ENCODE measurements at regions not wholly inside any gene's neighbourhood (a gene's known extent, or its start where the extent isn't known, plus 50 kb on each side); places are given as distances from the start of the nearest gene placed in this dataset.
"Not testable (repeated sequence)": the region's sequence is repeated elsewhere in the genome, so short reads cannot be mapped to it uniquely, and the experiment has no call there.

- no peak for DNase-seq
Measured at GRCh38 chr14:22233377-22233776, 355.6 kb downstream of the DAD1 start.

- no peak for DNase-seq
Measured at GRCh38 chr14:22232933-22233332, 356.1 kb downstream of the DAD1 start.

- DNase-seq = no peak
Measured at GRCh38 chr14:22232486-22232885, 356.5 kb downstream of the DAD1 start.

- DNase-seq = no peak
Measured at GRCh38 chr14:22231018-22231417, 358.0 kb downstream of the DAD1 start.

- DNase-seq = no peak
Measured at GRCh38 chr14:22230517-22230916, 358.5 kb downstream of the DAD1 start.

- DNase-seq = no peak
Measured at GRCh38 chr14:22227084-22227483, 361.9 kb downstream of the DAD1 start.

- no peak for DNase-seq
Measured at GRCh38 chr14:22226381-22226780, 362.6 kb downstream of the DAD1 start.

GRCh38 chr14:22225516-22226140, 363.4 kb downstream of the DAD1 start:
- DNase-seq = no peak

GRCh38 chr14:22221508-22221907, 367.5 kb downstream of the DAD1 start:
- DNase-seq = no peak

- DNase-seq = no peak
Measured at GRCh38 chr14:22220427-22220826, 368.6 kb downstream of the DAD1 start.

GRCh38 chr14:22218728-22219127, 370.3 kb downstream of the DAD1 start:
- DNase-seq = no peak

GRCh38 chr14:22213120-22213519, 375.9 kb downstream of the DAD1 start:
- DNase-seq = no peak

GRCh38 chr14:22210906-22211305, 378.1 kb downstream of the DAD1 start:
- no peak for DNase-seq

GRCh38 chr14:22210026-22210425, 379.0 kb downstream of the DAD1 start:
- no peak for DNase-seq

- no peak for DNase-seq
Measured at GRCh38 chr14:22203036-22203435, 386.0 kb downstream of the DAD1 start.

GRCh38 chr14:22202313-22202712, 386.7 kb downstream of the DAD1 start:
- no peak for DNase-seq

- peak in 1 of 2 experiments; percentile 5 for DNase-seq
Measured at GRCh38 chr14:22200977-22201605, 387.9 kb downstream of the DAD1 start.

GRCh38 chr14:22200131-22200530, 388.9 kb downstream of the DAD1 start:
- DNase-seq = not testable (repeated sequence)

GRCh38 chr14:22194664-22195063, 394.4 kb downstream of the DAD1 start:
- DNase-seq = no peak

- DNase-seq = no peak
Measured at GRCh38 chr14:22190411-22191191, 398.4 kb downstream of the DAD1 start.

GRCh38 chr14:22189881-22190280, 399.1 kb downstream of the DAD1 start:
- no peak for DNase-seq

- DNase-seq = no peak
Measured at GRCh38 chr14:22188318-22188717, 400.7 kb downstream of the DAD1 start.

- DNase-seq = no peak
Measured at GRCh38 chr14:22185789-22186188, 403.2 kb downstream of the DAD1 start.

- DNase-seq = no peak
Measured at GRCh38 chr14:22185191-22185590, 403.8 kb downstream of the DAD1 start.

All from NCI-H1930 (cell line).